Skin of body (tissue), 1 donor: ENCODE measurements at regions not wholly inside any gene's neighbourhood (a gene's known extent, or its start where the extent isn't known, plus 50 kb on each side); places are given as distances from the start of the nearest gene placed in this dataset.

Source experiments
- DNase-seq: peaks from one replicate; lab custom pipeline; 2025; lab: John Stamatoyannopoulos, UW

DNA sequence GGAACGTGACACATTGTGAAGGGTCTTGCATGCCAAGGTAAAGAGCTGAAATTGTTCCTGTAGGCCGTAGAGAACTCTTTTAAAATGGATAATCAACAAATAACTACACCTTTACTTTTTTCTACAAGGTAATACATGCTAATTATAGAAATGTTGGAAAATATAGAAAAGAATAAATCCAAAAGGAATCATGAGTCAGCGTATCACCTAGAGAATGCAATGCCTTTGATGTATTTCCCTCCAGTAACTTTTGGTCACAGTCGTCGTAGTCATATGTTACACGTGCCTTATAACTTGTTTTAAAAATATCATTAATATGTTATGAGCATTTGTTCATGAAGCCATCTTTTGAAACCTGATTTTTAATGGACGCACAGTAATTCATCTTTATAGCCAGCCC is 100.6 kb downstream of the LIPG start:
- DNase-seq: no peak

DNA sequence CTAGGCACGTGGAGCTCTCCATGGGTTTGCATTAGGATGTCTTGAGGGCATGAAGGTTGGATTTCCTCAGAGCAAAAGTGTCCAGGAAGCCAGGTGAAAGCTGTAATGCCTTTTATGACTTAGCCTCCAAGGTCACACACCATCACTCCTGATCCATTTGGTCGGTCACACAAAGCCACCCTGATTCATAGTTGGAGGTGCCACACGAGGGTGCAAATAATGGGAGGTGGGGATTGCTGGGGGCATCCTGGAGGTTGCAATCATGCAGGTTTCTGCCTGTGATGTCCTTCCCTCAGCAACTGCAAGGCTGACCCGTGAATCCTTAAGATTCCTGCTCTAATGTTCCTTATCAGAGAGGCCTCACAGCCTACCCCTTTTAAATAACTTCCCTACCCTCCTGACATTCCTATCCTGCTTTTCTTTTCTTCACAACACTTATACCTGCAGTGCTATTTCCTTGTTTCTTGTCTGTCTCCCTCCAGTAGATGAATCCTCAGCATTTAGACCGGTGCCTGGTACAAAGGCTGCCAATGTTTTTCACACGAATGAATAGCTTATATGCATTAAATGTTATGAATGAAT is 97.1 kb downstream of the LIPG start:
- no peak for DNase-seq

DNA sequence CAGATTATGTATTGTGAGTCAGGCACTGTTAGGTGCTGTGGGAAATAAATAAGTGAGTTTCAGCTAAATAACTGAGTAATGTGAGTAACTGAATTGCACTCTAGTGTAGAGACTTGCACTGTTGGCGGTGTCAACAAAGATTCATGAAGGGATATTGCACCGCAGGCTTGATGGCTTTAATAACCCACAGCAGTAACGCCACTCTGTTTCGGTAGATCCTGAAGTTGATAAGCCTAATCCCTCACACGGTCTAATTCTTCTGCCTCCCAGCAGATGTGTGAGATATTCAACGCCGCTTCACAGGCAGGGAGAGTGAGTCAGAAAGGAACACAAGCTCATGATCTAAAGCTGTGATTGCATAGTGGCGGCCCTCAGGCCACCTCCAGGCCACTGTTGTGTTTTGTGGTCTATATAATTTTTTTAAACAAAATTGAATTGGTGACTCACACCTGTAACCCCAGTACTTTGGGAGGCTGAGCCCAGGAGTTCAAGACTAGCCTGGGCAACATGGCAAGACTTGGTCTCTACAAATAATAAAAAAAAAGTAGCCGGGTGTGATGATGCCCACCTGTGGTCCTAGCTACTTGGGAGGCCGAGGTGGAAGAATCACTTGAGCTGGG is 94.3 kb downstream of the LIPG start:
- DNase-seq: no peak

DNA sequence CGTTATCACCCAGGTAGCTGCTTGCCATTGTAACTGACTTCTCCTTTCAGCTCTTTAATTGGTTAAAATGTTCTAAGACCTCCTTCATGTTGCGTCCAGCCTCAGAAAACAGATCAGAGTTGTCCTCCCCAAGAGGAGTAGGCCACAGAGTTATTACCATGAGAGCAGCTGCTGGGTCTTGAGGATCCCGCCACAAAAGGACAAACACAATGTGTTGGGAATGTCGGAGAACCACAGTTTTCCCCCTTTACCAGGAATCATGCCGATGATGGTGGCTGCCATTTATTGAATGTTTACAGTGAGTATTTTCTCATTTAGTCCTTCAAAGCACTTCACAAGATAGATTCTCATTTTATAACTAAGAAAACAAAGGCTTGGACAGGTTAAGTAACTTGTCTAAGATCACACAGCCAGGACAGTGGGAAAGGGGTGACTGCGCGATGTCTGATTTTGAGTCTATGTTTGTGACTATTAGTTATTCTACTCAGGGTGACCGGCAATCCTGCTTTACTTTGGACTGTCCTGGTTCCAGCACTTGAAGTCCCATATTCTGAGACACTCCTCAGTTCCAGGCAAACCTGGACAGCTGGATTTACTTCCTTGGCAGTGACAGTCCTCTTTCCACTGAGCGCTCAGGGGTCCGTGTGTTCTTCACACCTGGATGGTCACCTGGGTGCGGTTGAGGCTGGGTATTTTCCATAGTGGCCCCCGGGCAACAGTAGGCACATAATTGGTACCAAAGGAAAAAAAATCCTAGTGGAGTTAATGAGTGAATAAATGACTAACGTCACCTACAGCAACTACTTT is 93.6 kb downstream of the LIPG start:
- DNase-seq: no peak

DNA sequence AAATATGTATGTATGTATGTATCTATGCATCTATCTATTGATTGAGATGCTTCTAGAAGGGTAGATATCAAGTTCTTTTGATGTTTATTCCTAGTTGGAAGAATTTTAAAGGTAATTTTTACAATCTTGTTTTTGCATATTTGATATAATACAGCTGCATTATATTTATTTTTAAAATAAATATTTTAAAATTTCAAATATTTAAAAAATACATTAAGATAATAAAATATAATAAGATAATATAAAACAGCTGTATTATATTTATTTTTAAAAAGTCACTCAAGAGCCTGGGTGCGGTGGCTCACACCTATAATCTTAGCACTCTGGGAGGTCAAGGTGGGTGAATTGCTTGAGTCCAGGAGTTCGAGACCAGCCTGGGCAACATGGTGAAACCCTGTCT is 92.5 kb downstream of the LIPG start:
- no peak for DNase-seq

DNA sequence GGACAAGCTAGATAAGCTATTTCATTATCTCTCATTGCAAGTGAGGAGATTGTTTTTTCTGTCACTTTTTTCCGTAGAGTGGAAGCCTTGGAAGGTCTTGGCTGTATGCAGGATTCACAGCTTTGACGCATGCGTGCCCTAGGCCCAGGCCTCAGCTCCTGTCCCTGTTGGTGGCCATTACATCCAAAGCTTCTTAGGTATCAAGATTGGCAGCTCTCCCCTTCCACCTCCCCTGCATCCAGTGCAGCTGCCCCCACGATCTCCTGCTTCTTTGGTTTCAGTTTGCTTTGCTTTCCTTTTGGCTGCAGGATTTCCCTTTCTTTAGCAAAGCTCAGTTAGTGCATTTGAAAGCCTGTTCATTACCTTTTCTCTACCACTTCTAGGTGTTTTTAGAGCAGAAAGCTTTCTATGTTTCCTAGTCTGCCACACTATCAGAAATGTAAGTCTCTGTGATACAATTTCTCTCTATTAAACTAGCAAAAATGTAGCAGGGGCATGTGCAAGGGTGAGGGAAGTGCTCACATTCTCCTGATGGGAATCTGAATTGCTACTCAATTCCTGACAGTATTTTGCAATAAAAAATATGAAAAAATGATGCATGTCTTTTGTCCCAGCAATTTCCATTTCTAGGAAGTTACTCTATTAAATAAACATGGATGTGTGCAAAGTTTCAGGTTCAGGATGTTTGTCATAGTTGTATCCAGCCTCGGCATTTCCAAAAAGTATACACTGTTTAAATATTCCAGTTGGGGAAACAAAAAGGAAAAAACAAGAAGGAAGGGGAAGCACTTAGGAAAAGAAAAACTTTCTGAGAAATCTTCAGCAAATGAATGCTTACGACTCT is 91.2 kb downstream of the LIPG start:
- DNase-seq: no peak

DNA sequence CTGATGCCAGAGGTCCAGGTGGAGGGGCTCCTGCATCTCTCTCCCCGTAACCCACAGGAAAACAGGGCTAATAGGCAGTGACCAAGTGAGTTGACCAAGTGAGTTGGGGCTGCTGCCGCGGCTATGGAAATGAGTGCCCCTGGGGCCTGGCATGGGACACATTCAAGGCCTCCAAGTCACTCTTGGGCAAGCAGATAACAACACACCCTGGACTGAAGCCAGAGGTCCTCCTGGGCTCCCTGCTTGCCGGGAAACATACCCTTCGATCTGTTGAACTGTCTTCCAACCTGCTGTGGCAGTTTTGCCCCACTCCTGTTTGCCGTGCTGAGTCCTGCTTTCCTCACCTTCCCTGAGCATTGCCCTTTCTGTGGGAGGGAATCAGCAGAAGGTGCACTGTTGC is 89.2 kb downstream of the LIPG start:
- DNase-seq: no peak

DNA sequence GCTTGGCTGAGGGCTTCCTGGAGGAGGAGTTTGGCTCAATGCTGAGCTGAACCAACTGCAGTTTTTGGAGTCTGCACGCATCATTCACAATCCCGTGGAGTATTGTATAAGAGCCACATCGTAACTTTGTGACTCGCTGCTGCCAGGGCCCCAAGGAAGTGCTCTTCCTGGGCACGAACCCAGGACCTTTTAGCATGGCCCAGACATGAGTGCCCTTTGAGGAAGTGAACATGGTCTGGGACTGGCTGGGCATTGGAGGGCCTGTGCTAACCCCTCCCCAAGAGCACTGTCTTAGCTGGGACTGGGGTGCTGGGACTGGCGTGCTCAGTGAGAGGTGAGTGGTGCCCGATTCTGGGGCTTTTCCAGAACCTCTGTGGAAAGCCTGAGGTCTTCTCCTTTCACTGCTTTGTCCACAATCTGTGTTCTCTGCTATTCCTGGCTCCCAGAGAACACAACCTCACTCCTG is 88.6 kb downstream of the LIPG start:
- DNase-seq: no peak

DNA sequence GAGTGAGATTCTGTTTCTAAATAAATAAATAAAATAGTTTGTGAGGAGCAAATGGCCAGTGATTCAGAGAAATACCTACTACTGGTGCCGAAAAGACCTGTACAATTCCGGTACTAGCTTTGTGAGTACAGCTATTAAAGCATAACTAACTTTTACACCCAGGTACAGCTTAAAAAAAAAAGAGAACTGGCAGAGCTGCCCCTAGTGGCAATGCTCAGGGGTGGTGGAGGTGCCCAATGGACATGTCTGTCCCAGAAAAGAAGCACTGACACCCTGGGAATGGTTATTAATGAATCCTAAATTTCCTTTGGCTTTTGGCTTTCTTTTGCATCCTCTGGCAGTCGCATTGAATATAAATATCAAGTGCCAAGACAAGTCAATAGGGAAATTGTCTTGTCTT is 87.0 kb downstream of the LIPG start:
- DNase-seq: no peak
